Hematopoietic multipotent progenitor cell treated with erythropoietin and hydrocortisone succinate and interleukin-3 and kit ligand, for 17 days (in vitro differentiated cells): ENCODE measurements at regions not wholly inside any gene's neighbourhood (a gene's known extent, or its start where the extent isn't known, plus 50 kb on each side); places are given as distances from the start of the nearest gene placed in this dataset.
A peak's percentile ranks its signal among the peaks of the same experiment; 100 is the strongest.

Experiments
- DNase-seq: peaks from one replicate; pipeline ENCODE4 v3.0.0-alpha.2; 2015; ENCODE audit warnings: low spot score

GRCh38 chr13:26989261-26989956 is 182.2 kb downstream of the USP12 start:
- DNase-seq = no peak

GRCh38 chr13:26988059-26988769 is 183.4 kb downstream of the USP12 start:
- no peak for DNase-seq

GRCh38 chr13:26987486-26988013 is 184.1 kb downstream of the USP12 start:
- DNase-seq = no peak

DNA sequence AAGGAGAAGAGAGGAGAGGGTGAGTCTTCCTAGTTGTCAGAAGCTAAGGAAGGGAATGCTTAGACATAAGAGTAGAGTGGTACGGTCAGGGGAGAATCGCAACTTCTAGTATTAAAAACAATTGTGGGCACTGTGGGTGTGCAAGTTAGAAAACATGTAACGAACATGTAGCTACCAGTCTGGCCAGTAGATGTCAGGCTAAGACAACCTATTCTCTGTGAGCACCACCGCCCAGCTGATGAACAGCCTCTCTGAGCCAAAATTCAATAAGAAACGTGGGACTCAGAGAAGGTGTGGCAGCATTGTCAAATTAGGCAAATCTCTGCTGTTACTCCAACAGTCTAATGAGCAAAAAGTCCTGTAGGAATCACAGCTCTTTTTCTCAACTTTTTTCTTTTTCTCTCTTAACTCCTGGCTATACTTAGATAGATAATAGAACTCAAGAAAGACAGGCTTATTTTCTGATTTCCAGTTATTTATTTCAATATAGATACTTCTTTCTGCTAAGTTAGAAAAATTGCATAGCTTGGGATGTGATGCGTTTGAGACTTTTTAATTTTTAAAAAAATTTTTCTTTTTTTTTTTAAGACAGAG is 186.2 kb downstream of the USP12 start:
- DNase-seq = peak; percentile 93

GRCh38 chr13:26984337-26984736 is 187.3 kb downstream of the USP12 start:
- peak; percentile 46 for DNase-seq

DNA sequence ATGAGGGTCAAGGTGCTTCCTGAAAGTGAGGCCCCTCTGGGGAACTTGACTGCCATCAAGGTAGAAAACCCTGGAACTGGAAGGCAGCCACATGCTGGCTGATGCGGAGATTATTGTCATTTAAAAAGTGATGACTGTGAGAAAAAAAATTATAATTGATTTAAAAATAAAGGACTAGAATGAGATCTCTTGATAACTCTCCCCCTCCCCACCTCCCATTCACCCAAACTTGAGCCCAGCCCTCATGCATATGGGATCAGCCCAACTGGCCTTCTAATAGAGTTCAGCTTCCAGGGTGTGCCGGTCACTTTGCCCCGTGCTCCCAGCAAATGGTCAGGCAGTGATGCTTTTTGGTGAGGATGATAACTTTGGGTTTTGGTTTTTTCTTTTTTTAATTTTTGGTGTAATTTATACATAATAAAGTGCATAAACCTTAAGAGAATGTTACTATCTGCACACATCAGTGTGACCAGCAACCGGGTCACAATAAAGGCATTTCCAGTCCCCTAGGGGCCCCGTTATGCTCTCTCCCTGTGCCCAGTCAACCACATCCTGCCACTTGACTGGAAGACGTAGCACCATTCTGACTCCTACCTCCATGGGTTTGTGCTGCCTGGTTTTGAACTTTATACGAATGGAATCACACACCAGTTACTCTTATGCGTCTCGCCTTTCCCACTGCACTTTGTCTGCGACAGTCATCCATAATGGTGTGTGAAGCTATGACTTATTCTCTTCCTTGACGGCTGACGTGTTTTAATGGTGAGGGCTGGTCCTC is 187.9 kb downstream of the USP12 start:
- DNase-seq = peak; percentile 61

DNA sequence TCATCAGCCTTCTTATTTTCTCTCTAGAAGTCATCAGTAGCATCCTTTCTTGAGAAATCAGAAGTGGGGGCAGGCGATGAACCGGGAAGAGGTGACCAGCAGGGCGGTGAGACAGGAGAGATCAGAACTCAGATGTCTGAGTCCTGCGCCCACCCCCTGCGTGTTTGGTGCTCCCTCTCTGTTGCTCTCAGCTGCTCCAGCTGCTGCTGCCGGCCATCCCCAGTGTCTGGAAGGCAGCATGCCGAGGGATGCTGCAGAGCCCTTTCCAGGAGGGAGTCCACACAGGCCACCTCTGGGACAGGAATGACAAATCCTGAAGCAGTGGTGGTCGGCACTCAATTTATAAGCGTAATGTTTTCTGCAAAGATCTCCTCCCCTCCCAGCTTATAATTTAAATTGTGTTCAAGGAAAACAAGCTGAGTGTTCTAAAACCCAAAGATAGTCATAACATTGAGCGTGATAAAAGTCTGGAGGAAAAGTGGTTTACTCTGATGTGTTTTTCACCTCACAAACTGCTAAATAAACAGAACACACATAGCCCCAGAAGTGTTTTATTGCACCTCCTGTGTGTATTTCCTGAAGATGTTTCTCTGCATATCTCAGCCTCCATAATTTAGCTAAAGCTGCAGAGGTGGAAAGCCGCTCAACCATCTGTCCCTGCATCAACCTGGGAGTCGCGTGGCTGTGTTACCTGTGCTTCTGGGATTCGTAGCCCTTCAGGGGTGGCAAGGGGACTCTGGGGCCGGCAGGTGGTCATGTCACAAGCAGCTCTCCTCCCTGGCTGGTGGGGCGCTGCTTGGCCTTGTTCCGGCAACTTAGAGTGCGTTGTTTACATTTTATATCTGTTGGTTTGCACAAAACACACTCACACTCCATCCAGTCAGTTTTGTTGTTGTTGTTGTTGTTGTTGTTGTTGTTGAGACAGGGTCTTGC is 191.2 kb downstream of the USP12 start:
- DNase-seq = no peak

DNA sequence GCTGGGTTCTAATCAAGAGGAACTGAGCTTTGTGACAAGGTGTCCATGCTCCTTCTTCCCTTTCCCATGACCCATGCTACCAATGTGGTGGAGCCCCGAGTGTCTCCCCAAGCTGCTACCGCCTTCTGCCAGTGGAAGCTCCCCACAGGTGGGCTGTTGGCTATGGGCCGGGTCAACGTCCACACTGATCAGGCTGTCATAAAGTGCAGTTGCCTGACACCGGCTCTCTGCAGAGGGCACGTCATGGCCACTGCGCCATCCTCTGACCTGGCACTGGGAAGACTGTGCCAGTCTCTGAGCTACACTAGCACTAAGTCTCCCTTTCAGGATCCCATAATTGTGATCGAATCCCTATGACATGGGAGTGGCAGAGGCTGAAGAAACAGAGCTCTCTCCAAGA is 192.3 kb downstream of the USP12 start:
- DNase-seq = no peak

- DNase-seq = no peak
These were observed 193.3 kb downstream of the USP12 start for GRCh38 chr13:26978081-26978860.

GRCh38 chr13:26977541-26977940 is 194.1 kb downstream of the USP12 start:
- no peak for DNase-seq

GRCh38 chr13:26976313-26976712 is 195.3 kb downstream of the USP12 start:
- peak; percentile 60 for DNase-seq

GRCh38 chr13:26973946-26974345 is 197.7 kb downstream of the USP12 start:
- no peak for DNase-seq

- DNase-seq = no peak
These were observed 198.3 kb downstream of the USP12 start for GRCh38 chr13:26973295-26973694.

DNA sequence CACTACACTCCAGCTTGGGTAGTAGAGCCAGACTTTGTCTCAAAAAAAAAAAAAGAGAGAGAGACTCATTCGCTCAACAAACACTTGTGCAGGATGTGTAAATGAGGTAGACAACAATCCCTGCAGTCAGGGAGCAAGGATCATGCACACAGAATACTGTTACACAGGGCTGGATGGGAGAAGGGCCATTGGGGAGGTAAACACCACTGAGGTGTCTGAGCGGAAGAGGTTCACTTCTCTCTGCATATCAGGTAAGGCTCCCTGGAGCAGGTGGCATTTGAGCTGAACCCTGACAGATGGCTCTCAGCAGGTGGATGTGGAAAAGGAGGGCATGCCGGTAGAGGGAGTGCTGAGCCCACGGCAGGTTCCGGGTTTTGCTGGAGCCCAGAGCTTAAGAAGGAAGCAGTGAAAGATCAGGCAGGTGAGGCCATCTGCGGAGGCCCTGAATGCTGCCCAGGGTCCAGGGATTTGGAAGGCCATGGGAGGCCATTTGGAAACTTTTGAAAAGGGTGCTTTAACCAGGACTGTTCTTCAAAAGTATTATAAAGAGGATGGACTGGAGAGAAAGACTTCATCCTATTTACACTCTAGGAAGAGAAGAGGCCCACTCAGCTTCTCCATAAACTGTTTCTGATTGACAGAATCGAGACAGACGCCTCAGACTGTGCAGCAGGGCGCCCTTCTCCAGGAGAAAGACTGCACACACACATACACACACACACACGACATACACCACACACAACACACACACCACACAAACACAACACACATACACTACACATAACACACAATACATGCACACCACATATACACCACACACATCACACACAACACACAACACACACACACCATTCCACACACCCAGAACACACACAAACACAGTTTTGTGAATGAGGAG is 199.4 kb downstream of the USP12 start:
- peak; percentile 89 for DNase-seq

DNA sequence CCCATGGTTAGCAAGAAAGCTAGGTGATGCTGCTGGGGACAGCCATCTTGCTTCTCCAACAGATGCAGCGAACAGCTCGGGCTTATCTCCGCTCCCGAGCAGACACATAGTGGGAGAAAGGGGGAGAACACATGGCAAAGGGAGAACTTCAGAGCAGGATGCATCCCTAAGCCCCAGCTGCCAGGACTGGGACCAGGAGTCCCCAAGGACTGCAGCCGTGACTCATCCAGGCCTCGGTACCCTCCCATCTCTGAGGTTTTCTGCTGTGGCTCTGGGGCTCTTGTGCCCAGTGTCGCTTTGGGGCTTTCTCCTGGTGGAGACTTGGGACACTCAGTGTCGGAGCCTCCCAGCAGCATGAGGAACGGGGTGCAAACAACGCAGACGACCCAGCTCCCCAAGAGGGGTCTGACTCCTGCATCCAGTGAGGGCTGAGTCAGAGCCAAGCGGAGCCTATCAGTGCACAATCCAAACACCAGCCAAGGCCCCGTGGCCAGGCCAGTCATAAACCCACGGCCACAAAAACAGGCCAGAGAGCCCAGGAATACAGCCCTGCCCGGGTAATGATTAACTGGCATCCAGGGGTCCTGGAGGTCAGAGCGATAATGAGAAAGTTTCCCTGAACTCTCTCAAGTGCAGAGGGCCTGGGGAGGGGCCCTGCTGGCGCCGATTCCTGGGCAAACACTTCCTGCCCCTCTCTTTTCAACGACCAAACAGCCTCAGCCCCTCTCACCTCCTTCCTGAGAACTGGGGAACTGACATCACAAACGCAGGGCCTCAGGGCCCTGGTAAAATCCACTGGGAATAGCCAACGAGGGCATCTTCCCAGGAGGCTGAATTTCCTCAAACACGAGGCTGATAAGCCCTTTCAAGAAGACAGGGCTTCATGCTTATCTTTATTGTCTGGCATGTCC is 202.9 kb downstream of the USP12 start:
- no peak for DNase-seq

GRCh38 chr13:26967119-26968038 is 204.2 kb downstream of the USP12 start:
- DNase-seq = no peak

- DNase-seq = no peak
These were observed 204.9 kb downstream of the USP12 start for GRCh38 chr13:26966701-26967080.
